Activated B cell treated with CpG ODN at 0.5 μM for 24 hours (primary cell): ENCODE measurements at regions not wholly inside any gene's neighbourhood (a gene's known extent, or its start where the extent isn't known, plus 50 kb on each side); places are given as distances from the start of the nearest gene placed in this dataset.

Source experiments
- ATAC-seq: fragments of 200-7000 bp; cut with Tn5 transposase; one replicate; pipeline ENCODE4 v1.10.0; 2021; ENCODE audit warnings: low read depth, mild to moderate bottlenecking, moderate library complexity
- CTCF ChIA-PET: fragments of 350-600 bp; sonication (Branson Sonifier 250); formaldehyde crosslinking; loops from one replicate; lab custom pipeline; 2021; ENCODE audit warnings: antibody characterized with exemption; lab: Charles Lee
- POLR2A ChIA-PET: fragments of 350-600 bp; sonication (Branson Sonifier 250); formaldehyde crosslinking; loops from one replicate; lab custom pipeline; 2021; ENCODE audit warnings: antibody characterized with exemption; lab: Charles Lee
- DNase-seq: peaks from one replicate; pipeline ENCODE4 v3.0.0; 2022
- H3K27ac Mint-ChIP-seq: one replicate; pipeline ENCODE4 v1.8.0; 2020; ENCODE audit warnings: mixed read lengths
- H3K27me3 Mint-ChIP-seq: one replicate; pipeline ENCODE4 v1.8.0; 2021; ENCODE audit warnings: mixed read lengths
- H3K36me3 Mint-ChIP-seq: one replicate; pipeline ENCODE4 v1.8.0; 2021; ENCODE audit warnings: low read depth, mixed read lengths
- H3K4me1 Mint-ChIP-seq: one replicate; pipeline ENCODE4 v1.8.0; 2021; ENCODE audit warnings: mixed read lengths
- H3K4me3 Mint-ChIP-seq: one replicate; pipeline ENCODE4 v1.8.0; 2020; ENCODE audit warnings: mild to moderate bottlenecking, mixed read lengths
- H3K9me3 Mint-ChIP-seq: one replicate; pipeline ENCODE4 v1.8.0; 2020; ENCODE audit warnings: mixed read lengths
- intact Hi-C: fragments of 100-400 bp; cut with micrococcal nuclease; formaldehyde crosslinking; loops from one replicate; pipeline ENCODE4 v1.15.1; 2024
- TF ChIP-seq, protein P1 (sequence below): fragments of 200-600 bp; IDR thresholded peaks from one replicate; pipeline ENCODE4 v1.8.0; 2022; ENCODE audit warnings: antibody characterized with exemption, mild to moderate bottlenecking

DNA sequence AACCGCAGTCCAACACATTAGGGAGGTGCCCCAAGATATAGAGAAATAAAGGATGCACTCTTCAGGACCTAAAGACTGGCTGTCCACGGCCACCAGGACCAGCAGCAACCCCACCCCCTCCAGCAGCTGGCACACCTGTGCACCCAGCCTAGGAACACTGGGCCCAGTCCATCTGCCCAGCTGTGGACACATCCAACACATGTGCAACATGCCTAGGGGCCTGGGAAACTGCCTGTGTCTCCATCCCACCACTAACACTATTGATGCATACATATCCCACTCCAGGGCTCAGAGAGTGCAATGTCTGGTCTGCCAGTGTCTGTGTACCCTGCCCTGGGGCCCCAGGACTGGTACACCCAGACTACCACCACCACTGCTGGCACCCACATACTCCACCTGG lies 1781.3 kb downstream of the MAT2B start:
- CTCF ChIA-PET: no interaction called here
- no peak overlapping the region for H3K27ac Mint-ChIP-seq
- no peaks in the 10 kb centered on the region for H3K9me3 Mint-ChIP-seq
- TF ChIP-seq, protein P1, sequence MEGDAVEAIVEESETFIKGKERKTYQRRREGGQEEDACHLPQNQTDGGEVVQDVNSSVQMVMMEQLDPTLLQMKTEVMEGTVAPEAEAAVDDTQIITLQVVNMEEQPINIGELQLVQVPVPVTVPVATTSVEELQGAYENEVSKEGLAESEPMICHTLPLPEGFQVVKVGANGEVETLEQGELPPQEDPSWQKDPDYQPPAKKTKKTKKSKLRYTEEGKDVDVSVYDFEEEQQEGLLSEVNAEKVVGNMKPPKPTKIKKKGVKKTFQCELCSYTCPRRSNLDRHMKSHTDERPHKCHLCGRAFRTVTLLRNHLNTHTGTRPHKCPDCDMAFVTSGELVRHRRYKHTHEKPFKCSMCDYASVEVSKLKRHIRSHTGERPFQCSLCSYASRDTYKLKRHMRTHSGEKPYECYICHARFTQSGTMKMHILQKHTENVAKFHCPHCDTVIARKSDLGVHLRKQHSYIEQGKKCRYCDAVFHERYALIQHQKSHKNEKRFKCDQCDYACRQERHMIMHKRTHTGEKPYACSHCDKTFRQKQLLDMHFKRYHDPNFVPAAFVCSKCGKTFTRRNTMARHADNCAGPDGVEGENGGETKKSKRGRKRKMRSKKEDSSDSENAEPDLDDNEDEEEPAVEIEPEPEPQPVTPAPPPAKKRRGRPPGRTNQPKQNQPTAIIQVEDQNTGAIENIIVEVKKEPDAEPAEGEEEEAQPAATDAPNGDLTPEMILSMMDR: no peak
- no peak for ATAC-seq
- no peaks in the 10 kb centered on the region for H3K36me3 Mint-ChIP-seq
- H3K4me3 Mint-ChIP-seq: no peak overlapping the region
- intact Hi-C loops: no loop called here
- DNase-seq: no peak
- POLR2A ChIA-PET: no interaction called here
- H3K4me1 Mint-ChIP-seq: no peaks in the 10 kb centered on the region
- H3K27me3 Mint-ChIP-seq: no peaks in the 10 kb centered on the region

DNA sequence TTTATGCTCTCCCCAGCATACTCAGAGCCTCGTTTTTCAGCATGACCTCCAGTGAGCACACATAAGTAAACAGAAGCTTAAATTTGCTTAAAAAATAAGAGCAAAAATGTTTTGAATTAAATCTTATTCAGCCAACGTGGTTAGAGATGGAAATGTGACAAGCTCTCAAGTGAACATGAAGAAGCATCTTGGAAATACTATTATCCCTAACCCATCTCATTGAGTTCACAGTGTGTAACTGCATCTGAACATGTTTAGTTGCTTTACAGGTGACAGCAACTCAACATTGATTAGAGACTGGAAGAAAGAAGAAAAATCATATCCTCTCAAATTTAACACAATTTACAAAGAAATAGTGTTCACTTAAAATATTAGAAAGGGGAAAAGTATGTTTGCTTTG lies 1785.1 kb downstream of the MAT2B start:
- intact Hi-C loops: no loop called here
- ATAC-seq: no peak
- Mint-ChIP-seq H3K27ac (no peak overlapping the region), H3K27me3 (no peaks in the 10 kb centered on the region), H3K36me3 (no peaks in the 10 kb centered on the region), H3K4me1 (no peaks in the 10 kb centered on the region), H3K4me3 (no peak overlapping the region), H3K9me3 (no peaks in the 10 kb centered on the region)
- CTCF ChIA-PET: no interaction called here
- POLR2A ChIA-PET: no interaction called here
- TF ChIP-seq, protein P1: no peak
- no peak for DNase-seq

DNA sequence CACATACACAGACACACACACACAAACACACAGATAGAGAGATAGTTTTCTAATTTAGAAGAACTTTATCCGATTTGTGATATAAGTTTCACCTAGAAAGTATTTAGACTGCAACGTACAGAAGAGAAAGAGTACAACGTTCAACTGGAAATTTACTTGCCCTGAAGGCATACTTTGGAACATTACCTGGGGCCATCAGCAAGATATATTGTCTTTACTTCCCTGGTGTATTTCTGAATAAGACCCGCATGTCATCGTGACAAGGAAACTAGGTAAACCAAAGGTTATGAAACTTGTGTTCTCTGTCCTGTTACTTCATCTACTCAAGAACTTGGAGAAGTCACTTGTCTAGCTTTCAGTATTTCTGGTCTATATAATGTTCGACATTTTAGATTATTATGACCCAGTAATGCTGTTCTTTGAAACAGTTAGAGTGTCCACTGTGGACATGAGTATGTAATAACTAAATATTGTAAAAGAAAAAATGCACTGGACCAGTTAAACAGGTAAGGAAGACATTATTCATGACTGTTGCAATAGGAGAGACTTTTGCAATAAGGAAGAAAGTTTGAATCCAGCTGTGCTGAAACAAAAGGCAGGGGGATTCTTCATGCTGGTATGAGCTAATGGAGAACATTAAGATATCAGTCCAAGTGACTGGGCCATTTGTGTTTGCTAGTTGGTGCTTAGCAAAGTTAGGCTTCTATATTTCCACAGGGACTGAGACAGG lies 1791.1 kb downstream of the MAT2B start:
- ChIA-PET CTCF (no interaction called here), POLR2A (no interaction called here)
- no peaks in the 10 kb centered on the region for H3K4me1 Mint-ChIP-seq
- no peaks in the 10 kb centered on the region for H3K36me3 Mint-ChIP-seq
- DNase-seq: no peak
- H3K4me3 Mint-ChIP-seq: no peak overlapping the region
- no peak for ATAC-seq
- TF ChIP-seq, protein P1: no peak
- intact Hi-C loops: no loop called here
- peaks cover 8% of the 10 kb centered on the region for H3K9me3 Mint-ChIP-seq
- no peaks in the 10 kb centered on the region for H3K27me3 Mint-ChIP-seq
- no peak overlapping the region for H3K27ac Mint-ChIP-seq

DNA sequence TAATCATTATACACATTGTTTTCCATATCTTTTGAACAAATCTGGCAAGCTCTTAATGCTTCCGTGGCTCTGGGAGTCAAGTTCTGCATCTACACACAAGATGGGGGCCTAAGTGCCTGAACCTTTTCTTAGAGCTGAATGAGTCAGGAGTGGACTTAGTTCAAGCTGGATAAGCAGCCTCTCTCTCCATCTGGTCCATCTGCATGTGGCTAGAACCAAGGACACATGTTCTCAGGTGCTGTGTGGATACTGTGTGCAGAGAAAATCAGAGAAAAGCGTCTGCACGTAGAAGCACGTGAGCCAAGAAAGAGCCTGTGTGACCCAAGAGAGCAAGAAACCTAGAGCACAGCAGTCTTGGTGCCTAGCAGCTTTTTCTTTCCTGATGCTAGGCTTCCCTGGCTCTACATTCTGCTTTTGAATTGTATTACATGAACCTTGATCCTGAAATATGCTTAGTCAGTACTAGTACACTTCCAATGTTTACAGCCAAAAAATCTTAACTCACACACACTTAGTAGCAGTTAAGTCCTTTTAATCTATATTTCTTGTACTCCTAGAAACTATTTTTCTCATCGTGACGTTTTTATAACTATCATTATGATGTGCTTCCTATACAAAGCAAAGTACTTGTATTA lies 1798.9 kb downstream of the MAT2B start:
- CTCF ChIA-PET: no interaction called here
- H3K27ac Mint-ChIP-seq: no peak overlapping the region
- no peak for DNase-seq
- POLR2A ChIA-PET: no interaction called here
- H3K36me3 Mint-ChIP-seq: no peaks in the 10 kb centered on the region
- H3K4me3 Mint-ChIP-seq: no peak overlapping the region
- intact Hi-C loops: no loop called here
- no peak for ATAC-seq
- H3K4me1 Mint-ChIP-seq: no peaks in the 10 kb centered on the region
- TF ChIP-seq, protein P1: no peak
- H3K27me3 Mint-ChIP-seq: no peaks in the 10 kb centered on the region
- peaks cover 6% of the 10 kb centered on the region for H3K9me3 Mint-ChIP-seq

DNA sequence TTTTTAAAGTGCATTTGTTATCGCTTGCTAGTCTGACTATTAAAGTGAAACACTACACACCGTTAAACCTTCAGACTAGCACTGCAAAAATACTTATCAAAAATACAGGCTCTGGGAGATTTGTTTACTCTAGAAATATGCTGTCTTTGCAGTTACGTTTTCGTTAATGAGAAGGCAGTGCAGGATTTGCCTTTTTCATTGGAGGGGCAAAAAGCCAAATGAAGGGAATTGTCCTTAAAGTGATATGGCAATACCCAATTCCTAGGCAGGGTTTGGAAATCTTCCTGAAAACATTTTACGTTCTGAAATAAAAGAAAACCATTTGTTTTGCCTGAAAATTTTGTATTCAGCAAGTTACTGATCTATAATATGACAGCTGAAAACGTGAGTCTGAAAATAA lies 1800.2 kb downstream of the MAT2B start:
- DNase-seq (no peak), ATAC-seq (no peak)
- Mint-ChIP-seq H3K4me1 (no peaks in the 10 kb centered on the region), H3K4me3 (no peak overlapping the region), H3K27me3 (no peaks in the 10 kb centered on the region), H3K36me3 (no peaks in the 10 kb centered on the region), H3K9me3 (peaks cover 9% of the 10 kb centered on the region), H3K27ac (no peak overlapping the region)
- intact Hi-C loops: no loop called here
- TF ChIP-seq, protein P1: no peak
- ChIA-PET POLR2A (no interaction called here), CTCF (no interaction called here)
